Endodermal cell (in vitro differentiated cells): ENCODE measurements at regions not wholly inside any gene's neighbourhood (a gene's known extent, or its start where the extent isn't known, plus 50 kb on each side); places are given as distances from the start of the nearest gene placed in this dataset.

Source experiments
- DNase-seq: peaks from one replicate; pipeline ENCODE4 v3.0.0-alpha.2; 2017
- H3K27ac ChIP-seq: 2 replicates; pipeline ENCODE4 v1.5.1; 2013; ENCODE audit warnings: mild to moderate bottlenecking, low read depth, low read length, moderate library complexity
- H3K27me3 ChIP-seq: 2 replicates; pipeline ENCODE4 v1.6.1; 2013; ENCODE audit warnings: mild to moderate bottlenecking, low read length, moderate library complexity; ENCODE audit not compliant: insufficient read depth, control insufficient read depth, poor library complexity, severe bottlenecking
- H3K36me3 ChIP-seq: 2 replicates; pipeline ENCODE4 v1.7.0; 2013; ENCODE audit warnings: mild to moderate bottlenecking, low read length, moderate library complexity; ENCODE audit not compliant: control insufficient read depth, insufficient read depth
- H3K4me1 ChIP-seq: one replicate; pipeline ENCODE4 v1.7.0; 2013; ENCODE audit warnings: low read length; ENCODE audit not compliant: control insufficient read depth, insufficient read depth
- H3K4me3 ChIP-seq: 2 replicates; pipeline ENCODE4 v1.5.1; 2013; ENCODE audit warnings: mild to moderate bottlenecking, low read length, moderate library complexity
- H3K9ac ChIP-seq: 2 replicates; pipeline ENCODE4 v1.6.1; 2013; ENCODE audit warnings: mild to moderate bottlenecking, low read length, moderate library complexity; ENCODE audit not compliant: poor library complexity, severe bottlenecking; ENCODE audit errors: extremely low read depth
- H3K9me3 ChIP-seq: 2 replicates; pipeline ENCODE4 v1.6.1; 2013; ENCODE audit warnings: mild to moderate bottlenecking, low read length, moderate library complexity; ENCODE audit not compliant: control insufficient read depth
- H3K27ac Mint-ChIP-seq: 2 replicates; pipeline ENCODE4 v1.8.0; 2020; ENCODE audit warnings: mixed read lengths
- H3K27me3 Mint-ChIP-seq: 2 replicates; pipeline ENCODE4 v1.8.0; 2021; ENCODE audit warnings: mild to moderate bottlenecking, mixed read lengths; ENCODE audit not compliant: insufficient read depth
- H3K36me3 Mint-ChIP-seq: 2 replicates; pipeline ENCODE4 v1.8.0; 2020; ENCODE audit warnings: low read depth, mixed read lengths
- H3K4me1 Mint-ChIP-seq: 2 replicates; pipeline ENCODE4 v1.8.0; 2020; ENCODE audit warnings: mixed read lengths
- H3K4me3 Mint-ChIP-seq: 2 replicates; pipeline ENCODE4 v1.8.0; 2020; ENCODE audit warnings: mild to moderate bottlenecking, moderate library complexity, mixed read lengths
- H3K9me3 Mint-ChIP-seq: 2 replicates; pipeline ENCODE4 v1.8.0; 2020; ENCODE audit warnings: mild to moderate bottlenecking, mixed read lengths
- CTCF ChIP-seq: fragments of 200-600 bp; sonication (generic); conservative IDR thresholded peaks from 2 replicates; pipeline ENCODE4 v1.5.0; 2021; ENCODE audit warnings: antibody characterized with exemption, mild to moderate bottlenecking
- WGBS, 2 experiments: methylation state at CpG; one replicate each; pipeline versions ENCODE4 v1.1.5 to v1.1.7; 2013; ENCODE audit warnings: missing lambda C conversion rate in 2 of 2, mixed read lengths in 1 of 2; ENCODE audit not compliant: insufficient coverage in 1 of 2, insufficient read length in 1 of 2; 5-methylcytosine and 5-hydroxymethylcytosine counted together

GRCh38 chr4:130064471-130064870, 968.5 kb downstream of the C4orf33 start:
- Histone ChIP-seq H3K4me3 (no peak overlapping the region), H3K9me3 (no peaks in the 10 kb centered on the region), H3K9ac (no peak overlapping the region), H3K27me3 (no peaks in the 10 kb centered on the region), H3K27ac (no peak overlapping the region), H3K36me3 (no peaks in the 10 kb centered on the region), H3K4me1 (no peaks in the 10 kb centered on the region)
- H3K4me3 Mint-ChIP-seq, result no peak overlapping the region
- H3K36me3 Mint-ChIP-seq, result no peaks in the 10 kb centered on the region
- H3K27ac Mint-ChIP-seq, result no peak overlapping the region
- 100% methylated on average over 2 of the region's 2 CpGs; no CpG with 5 or more reads in 1 of the 2 experiments for WGBS, 2 experiments
- peaks cover 12% of the 10 kb centered on the region for H3K4me1 Mint-ChIP-seq
- TF ChIP-seq CTCF, result no peak
- no peak for DNase-seq
- H3K9me3 Mint-ChIP-seq, result no peaks in the 10 kb centered on the region
- H3K27me3 Mint-ChIP-seq, result no peaks in the 10 kb centered on the region

DNA sequence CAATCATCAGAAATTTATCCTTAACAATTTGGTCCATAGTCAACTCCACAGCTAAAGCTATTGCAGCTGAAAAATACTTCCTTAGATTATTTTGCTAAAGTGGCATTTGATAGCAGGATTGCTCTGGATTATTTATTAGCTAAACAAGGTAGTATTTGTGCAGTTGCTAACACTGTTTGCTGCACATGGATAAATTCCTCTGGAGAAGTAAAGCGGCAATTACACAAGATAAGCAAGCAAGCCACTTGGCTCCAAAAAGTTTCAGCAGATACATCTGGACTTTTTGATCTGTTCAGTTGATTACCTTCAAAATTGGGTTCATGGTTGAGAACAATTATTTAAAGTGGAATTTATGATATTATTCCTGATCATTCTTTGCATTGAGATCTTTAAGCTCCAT, 971.5 kb downstream of the C4orf33 start:
- WGBS, 2 experiments, result 90 to 95% methylated on average over 1 of the region's 1 CpG
- Mint-ChIP-seq H3K27ac (no peak overlapping the region), H3K4me1 (peaks cover 15% of the 10 kb centered on the region)

DNA sequence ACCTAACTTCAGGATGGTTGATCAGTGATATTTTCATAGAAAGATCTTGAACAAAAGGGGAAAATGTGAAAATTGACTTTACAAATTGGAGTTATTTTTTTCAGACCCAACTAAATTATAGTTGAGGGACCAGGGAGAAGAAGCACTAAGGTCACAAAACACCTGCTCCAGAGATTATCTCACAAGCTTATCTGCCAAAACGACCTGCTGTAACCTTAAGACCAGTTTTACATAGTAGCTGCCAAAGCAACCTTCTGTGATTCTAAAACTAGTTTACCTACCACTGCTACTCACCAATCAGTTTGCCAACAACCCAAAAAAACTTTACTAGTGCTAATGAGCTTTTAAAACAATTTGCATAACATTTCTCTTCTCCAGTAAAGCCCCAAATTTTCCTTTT, 972.1 kb downstream of the C4orf33 start:
- H3K4me1 ChIP-seq, result no peaks in the 10 kb centered on the region
- WGBS, 2 experiments, result 23 to 63% methylated on average over 1 of the region's 1 CpG
- no peaks in the 10 kb centered on the region for H3K9me3 ChIP-seq
- H3K4me3 ChIP-seq, result no peak overlapping the region
- H3K4me1 Mint-ChIP-seq, result peaks cover 20% of the 10 kb centered on the region
- no peak for TF ChIP-seq CTCF
- no peak overlapping the region for H3K4me3 Mint-ChIP-seq
- no peak for DNase-seq
- H3K27ac ChIP-seq, result no peak overlapping the region
- no peak overlapping the region for H3K9ac ChIP-seq
- no peak overlapping the region for H3K27ac Mint-ChIP-seq
- H3K27me3 Mint-ChIP-seq, result no peaks in the 10 kb centered on the region
- H3K36me3 Mint-ChIP-seq, result no peaks in the 10 kb centered on the region
- H3K27me3 ChIP-seq, result no peaks in the 10 kb centered on the region
- H3K9me3 Mint-ChIP-seq, result peaks cover 9% of the 10 kb centered on the region
- no peaks in the 10 kb centered on the region for H3K36me3 ChIP-seq

More for the DNA sequence above, 971.5 kb downstream of the C4orf33 start:
- H3K27ac ChIP-seq, result no peak overlapping the region
- H3K4me1 ChIP-seq, result no peaks in the 10 kb centered on the region
- no peaks in the 10 kb centered on the region for H3K27me3 ChIP-seq
- H3K36me3 ChIP-seq, result no peaks in the 10 kb centered on the region
- H3K4me3 ChIP-seq, result no peak overlapping the region
- H3K4me3 Mint-ChIP-seq, result no peak overlapping the region
- DNase-seq, result no peak
- H3K9ac ChIP-seq, result no peak overlapping the region
- TF ChIP-seq CTCF, result no peak
- H3K36me3 Mint-ChIP-seq, result no peaks in the 10 kb centered on the region
- peaks cover 9% of the 10 kb centered on the region for H3K9me3 Mint-ChIP-seq
- H3K27me3 Mint-ChIP-seq, result no peaks in the 10 kb centered on the region
- no peaks in the 10 kb centered on the region for H3K9me3 ChIP-seq
